ENCODE measurements at regions not wholly inside any gene's neighbourhood (a gene's known extent, or its start where the extent isn't known, plus 50 kb on each side); places are given as distances from the start of the nearest gene placed in this dataset.

- TF ChIP-seq SAP30 (IDR thresholded peaks at IDR 0.05; ENCODE audit: insufficient read depth, insufficient replicate concordance, low read length) (no peak), CHD2 (IDR thresholded peaks at IDR 0.05; ENCODE audit: low read length) (no peak), KDM4A (IDR thresholded peaks at IDR 0.05; ENCODE audit: low read depth, low read length, severe bottlenecking) (no peak), EZH2 (IDR thresholded peaks at IDR 0.05; ENCODE audit: low read depth, low read length, severe bottlenecking) (no peak)
Measured at GRCh38 chr2:2600366-2600765, 269.3 kb upstream of the MYT1L start (continued).

All from H1 (cell line).